Thymus (tissue), 11 donors: ENCODE measurements at regions not wholly inside any gene's neighbourhood (a gene's known extent, or its start where the extent isn't known, plus 50 kb on each side); places are given as distances from the start of the nearest gene placed in this dataset.
"Not testable (repeated sequence)": the region's sequence is repeated elsewhere in the genome, so short reads cannot be mapped to it uniquely, and the experiment has no call there.

Experiments used
- DNase-seq, 9 donors: peaks; one replicate each; pipeline ENCODE4 v3.0.0-alpha.2; 2013; ENCODE audit warnings: low spot score in 9 of 9, low read depth in 6 of 9, missing footprints in 1 of 9
- H3K27ac ChIP-seq, 2 donors: one replicate each; pipeline ENCODE4 v1.5.1; 2013; ENCODE audit warnings: control low read depth in 1 of 2, low read depth in 1 of 2, low read length in 1 of 2, mild to moderate bottlenecking in 1 of 2, moderate library complexity in 1 of 2
- H3K27me3 ChIP-seq, 2 donors: one replicate each; pipeline ENCODE4 v1.5.1; 2013; ENCODE audit warnings: low read length in 1 of 2; ENCODE audit not compliant: control insufficient read depth in 2 of 2, insufficient read depth in 1 of 2
- H3K36me3 ChIP-seq, 2 donors: one replicate each; pipeline ENCODE4 v1.5.1; 2013; ENCODE audit warnings: low read length in 1 of 2, mild to moderate bottlenecking in 1 of 2, moderate library complexity in 1 of 2; ENCODE audit not compliant: control insufficient read depth in 2 of 2, insufficient read depth in 2 of 2
- H3K4me1 ChIP-seq, 2 donors: one replicate each; pipeline ENCODE4 v1.5.1; 2013; ENCODE audit warnings: low read length in 2 of 2; ENCODE audit not compliant: control insufficient read depth in 2 of 2, insufficient read depth in 2 of 2
- H3K4me3 ChIP-seq, 2 donors: one replicate each; pipeline ENCODE4 v1.5.1; 2013; ENCODE audit warnings: low read length in 2 of 2, control low read depth in 1 of 2, mild to moderate bottlenecking in 1 of 2
- H3K9me3 ChIP-seq, 2 donors: one replicate each; pipeline ENCODE4 v1.5.1; 2013; ENCODE audit warnings: low read length in 1 of 2, mild to moderate bottlenecking in 1 of 2; ENCODE audit not compliant: control insufficient read depth in 2 of 2, insufficient read depth in 1 of 2
- WGBS: extraction: QIAGEN DNeasy Blood & Tissue Kit; methylation state at CpG from one replicate; pipeline ENCODE4 v1.1.7; 2013; 5-methylcytosine and 5-hydroxymethylcytosine counted together
- donor health status: healthy.

- 95% methylated on average over 2 of the region's 2 CpGs for WGBS
Observed at GRCh38 chr1:184190616-184191015, 139.1 kb downstream of the TSEN15 start.

GRCh38 chr1:184191181-184191621, 139.7 kb downstream of the TSEN15 start:
- H3K27ac ChIP-seq = no peak overlapping the region
- no peak overlapping the region for H3K4me3 ChIP-seq
- H3K4me1 ChIP-seq = no peaks in the 10 kb centered on the region
- 81% methylated on average over 12 of the region's 12 CpGs for WGBS
- no peaks in the 10 kb centered on the region for H3K36me3 ChIP-seq
- no peak for DNase-seq
- no peaks in the 10 kb centered on the region for H3K9me3 ChIP-seq
- H3K27me3 ChIP-seq = peaks cover 0 to 2% of the 10 kb centered on the region in 2 donors

More at GRCh38 chr1:184190616-184191015, 139.1 kb downstream of the TSEN15 start:
- DNase-seq = no peak
- H3K27me3 ChIP-seq = peaks cover 0 to 2% of the 10 kb centered on the region in 2 donors
- H3K36me3 ChIP-seq = no peaks in the 10 kb centered on the region
- no peaks in the 10 kb centered on the region for H3K4me1 ChIP-seq
- no peaks in the 10 kb centered on the region for H3K9me3 ChIP-seq
- no peak overlapping the region for H3K4me3 ChIP-seq
- no peak overlapping the region for H3K27ac ChIP-seq

GRCh38 chr1:184192796-184193195, 141.3 kb downstream of the TSEN15 start:
- Histone ChIP-seq H3K36me3 (no peaks in the 10 kb centered on the region), H3K4me1 (no peaks in the 10 kb centered on the region), H3K27ac (no peak overlapping the region), H3K27me3 (peaks cover 0 to 2% of the 10 kb centered on the region in 2 donors), H3K9me3 (no peaks in the 10 kb centered on the region), H3K4me3 (no peak overlapping the region)
- 100% methylated on average over 1 of the region's 1 CpG for WGBS
- DNase-seq = no peak

GRCh38 chr1:184193451-184193850, 141.9 kb downstream of the TSEN15 start:
- Histone ChIP-seq H3K27me3 (peaks cover 0 to 2% of the 10 kb centered on the region in 2 donors), H3K4me1 (no peaks in the 10 kb centered on the region), H3K4me3 (no peak overlapping the region), H3K36me3 (no peaks in the 10 kb centered on the region), H3K9me3 (no peaks in the 10 kb centered on the region), H3K27ac (no peak overlapping the region)
- WGBS = 96% methylated on average over 1 of the region's 1 CpG
- no peak for DNase-seq

- Histone ChIP-seq H3K27ac (no peak overlapping the region), H3K36me3 (no peaks in the 10 kb centered on the region), H3K9me3 (no peaks in the 10 kb centered on the region), H3K4me3 (no peak overlapping the region), H3K4me1 (no peaks in the 10 kb centered on the region), H3K27me3 (peaks cover 0 to 2% of the 10 kb centered on the region in 2 donors)
- DNase-seq = no peak
- 99% methylated on average over 2 of the region's 2 CpGs for WGBS
Observed at GRCh38 chr1:184194236-184194635, 142.7 kb downstream of the TSEN15 start.

GRCh38 chr1:184195722-184196121, 144.2 kb downstream of the TSEN15 start:
- H3K36me3 ChIP-seq, H3K9me3 ChIP-seq, H3K4me3 ChIP-seq, H3K27ac ChIP-seq, H3K4me1 ChIP-seq, DNase-seq, H3K27me3 ChIP-seq: not testable (repeated sequence)
- 99% methylated on average over 2 of the region's 2 CpGs for WGBS

- no peak for DNase-seq
- Histone ChIP-seq H3K9me3 (no peaks in the 10 kb centered on the region), H3K27me3 (no peaks in the 10 kb centered on the region), H3K4me1 (no peaks in the 10 kb centered on the region), H3K36me3 (no peaks in the 10 kb centered on the region), H3K27ac (no peak overlapping the region), H3K4me3 (no peak overlapping the region)
- 94% methylated on average over 7 of the region's 7 CpGs for WGBS
Observed at GRCh38 chr1:184197831-184198230, 146.3 kb downstream of the TSEN15 start.

GRCh38 chr1:184199036-184199435, 147.5 kb downstream of the TSEN15 start:
- no peaks in the 10 kb centered on the region for H3K9me3 ChIP-seq
- no peak overlapping the region for H3K27ac ChIP-seq
- DNase-seq = no peak
- no peaks in the 10 kb centered on the region for H3K27me3 ChIP-seq
- WGBS = 100% methylated on average over 1 of the region's 1 CpG
- no peaks in the 10 kb centered on the region for H3K4me1 ChIP-seq
- H3K4me3 ChIP-seq = no peak overlapping the region
- H3K36me3 ChIP-seq = no peaks in the 10 kb centered on the region

- Histone ChIP-seq H3K4me1 (no peaks in the 10 kb centered on the region), H3K36me3 (no peaks in the 10 kb centered on the region), H3K9me3 (no peaks in the 10 kb centered on the region), H3K4me3 (no peak overlapping the region), H3K27ac (no peak overlapping the region), H3K27me3 (no peaks in the 10 kb centered on the region)
- WGBS = 88% methylated on average over 4 of the region's 4 CpGs
- DNase-seq = no peak
Observed at GRCh38 chr1:184199438-184200085, 148.0 kb downstream of the TSEN15 start.
